Astrocyte of the spinal cord (primary cell): ENCODE measurements at regions not wholly inside any gene's neighbourhood (a gene's known extent, or its start where the extent isn't known, plus 50 kb on each side); places are given as distances from the start of the nearest gene placed in this dataset.

ENCODE experiments used
- DNase-seq: peaks from one replicate; pipeline ENCODE4 v3.0.0; 2011; ENCODE audit warnings: low read depth, low spot score
- H3K4me3 ChIP-seq: 2 replicates; pipeline ENCODE4 v1.5.1; 2011; ENCODE audit warnings: low read depth, mild to moderate bottlenecking, low read length, moderate library complexity
- CTCF ChIP-seq: IDR thresholded peaks from 2 replicates; pipeline ENCODE4 v1.5.1; 2012; ENCODE audit warnings: low read depth, mild to moderate bottlenecking, low read length, inconsistent platforms
- in situ Hi-C: cut with HindIII; loops from 2 replicates; pipeline ENCODE4 v1.10.0; 2017; ENCODE audit warnings: low sequenced_read_pairs

- in situ Hi-C loops, result no loop called here
Observed at GRCh38 chr22:48613566-48614200, 1214.0 kb downstream of the BRD1 start.

GRCh38 chr22:48612077-48612995, 1215.3 kb downstream of the BRD1 start:
- TF ChIP-seq CTCF, result no peak
- in situ Hi-C loops, result no loop called here
- DNase-seq, result no peak
- no peak overlapping the region for H3K4me3 ChIP-seq

More at GRCh38 chr22:48613566-48614200, 1214.0 kb downstream of the BRD1 start:
- DNase-seq, result no peak
- TF ChIP-seq CTCF, result no peak
- H3K4me3 ChIP-seq, result no peak overlapping the region

- H3K4me3 ChIP-seq, result no peak overlapping the region
- DNase-seq, result no peak
- in situ Hi-C loops, result no loop called here
- TF ChIP-seq CTCF, result no peak
Observed at GRCh38 chr22:48609279-48609865, 1218.3 kb downstream of the BRD1 start.

GRCh38 chr22:48607901-48608662, 1219.6 kb downstream of the BRD1 start:
- no peak for TF ChIP-seq CTCF
- H3K4me3 ChIP-seq, result no peak overlapping the region

GRCh38 chr22:48606684-48607307, 1220.9 kb downstream of the BRD1 start:
- TF ChIP-seq CTCF, result no peak
- no peak for DNase-seq
- no peak overlapping the region for H3K4me3 ChIP-seq
- in situ Hi-C loops, result no loop called here

More at GRCh38 chr22:48607901-48608662, 1219.6 kb downstream of the BRD1 start:
- no peak for DNase-seq
- in situ Hi-C loops, result no loop called here
